Esophagus squamous epithelium (tissue), 5 donors: ENCODE measurements at regions not wholly inside any gene's neighbourhood (a gene's known extent, or its start where the extent isn't known, plus 50 kb on each side); places are given as distances from the start of the nearest gene placed in this dataset.
A peak's percentile ranks its signal among the peaks of the same experiment; 100 is the strongest.
"Not testable (repeated sequence)": the region's sequence is repeated elsewhere in the genome, so short reads cannot be mapped to it uniquely, and the experiment has no call there.

Source experiments
- DNase-seq: peaks from one replicate; lab custom pipeline; 2025; lab: John Stamatoyannopoulos, UW
- H3K27ac ChIP-seq, 4 donors: fragments of 200-600 bp; sonication (generic); one replicate each; pipeline ENCODE4 v1.5.1; 2016 to 2019; ENCODE audit warnings: mild to moderate bottlenecking in 1 of 4
- H3K27me3 ChIP-seq, 4 donors: fragments of 200-600 bp; sonication (generic); 1 replicate in 3 of 4; 2 replicates in 1 of 4; pipeline versions ENCODE4 v1.5.1 to v1.6.0; 2017 to 2021; ENCODE audit warnings: antibody characterized with exemption in 1 of 4
- H3K36me3 ChIP-seq, 3 donors: fragments of 200-600 bp; sonication (generic); one replicate each; pipeline ENCODE4 v1.5.1; 2016 to 2019
- H3K4me1 ChIP-seq, 3 donors: fragments of 200-600 bp; sonication (generic); one replicate each; pipeline ENCODE4 v1.5.1; 2017 to 2019
- H3K4me3 ChIP-seq, 4 donors: fragments of 200-600 bp; sonication (generic); 1 replicate in 3 of 4; 2 replicates in 1 of 4; pipeline ENCODE4 v1.5.1; 2016 to 2019; ENCODE audit warnings: mild to moderate bottlenecking in 2 of 4, moderate library complexity in 1 of 4
- H3K9me3 ChIP-seq, 3 donors: fragments of 200-600 bp; sonication (generic); one replicate each; pipeline ENCODE4 v1.5.1; 2016 to 2019
- CTCF ChIP-seq, 6 experiments: fragments of 450-650 bp in 4 of 6; fragments of 200-600 bp in 2 of 6; sonication (generic) in 2 of 6; IDR thresholded peaks; one replicate each; pipeline ENCODE4 v1.5.1; 2016 to 2019; ENCODE audit warnings: antibody characterized with exemption in 6 of 6, mild to moderate bottlenecking in 4 of 6, moderate library complexity in 4 of 6
- POLR2A ChIP-seq, 4 donors: fragments of 450-650 bp; IDR thresholded peaks; one replicate each; pipeline ENCODE4 v1.6.1; 2017; ENCODE audit warnings: antibody characterized with exemption in 4 of 4, mild to moderate bottlenecking in 4 of 4, moderate library complexity in 3 of 4
- WGBS, 2 donors: methylation state at CpG; one replicate each; pipeline ENCODE4 v1.1.5; 2018; 5-methylcytosine and 5-hydroxymethylcytosine counted together
- intact Hi-C: fragments of 100-400 bp; cut with DNase I; formaldehyde crosslinking; loops from one replicate; pipeline ENCODE4 v1.15.0; 2022
- donor health status: DM: yes; HTN: yes; CAD: no.

GRCh38 chr2:131801210-131801744, 273.6 kb downstream of the CCDC74A start:
- Histone ChIP-seq H3K9me3 (no peaks in the 10 kb centered on the region), H3K27me3 (peaks cover 0 to 12% (median 0%) of the 10 kb centered on the region in 4 donors), H3K27ac (no peak overlapping the region), H3K4me1 (peaks cover 5 to 17% (median 7%) of the 10 kb centered on the region in 3 donors), H3K36me3 (no peaks in the 10 kb centered on the region), H3K4me3 (peak overlapping the region in 2 of 4 donors; percentile 47 to 58)
- DNase-seq: no peak
- WGBS, 2 donors: 100% methylated on average over 1 of the region's 42 CpGs; no CpG with 5 or more reads in 1 of the 2 donors
- intact Hi-C loops: loop anchor here (10.0 kb wide), 1 partner anchor 126 kb away; no protein-coding TSS in a partner anchor
- no peak for TF ChIP-seq CTCF (IDR thresholded peaks at IDR 0.05)
- TF ChIP-seq POLR2A (IDR thresholded peaks at IDR 0.05): no peak

GRCh38 chr2:131801745-131802350, 274.2 kb downstream of the CCDC74A start:
- peaks cover 0 to 12% (median 0%) of the 10 kb centered on the region in 4 donors for H3K27me3 ChIP-seq
- intact Hi-C loops: loop anchor here (10.0 kb wide), 1 partner anchor 127 kb away; no protein-coding TSS in a partner anchor
- peaks cover 5 to 17% (median 7%) of the 10 kb centered on the region in 3 donors for H3K4me1 ChIP-seq
- H3K36me3 ChIP-seq, DNase-seq, H3K9me3 ChIP-seq: not testable (repeated sequence)
- peak; percentile 69 to 86 (median 79) for TF ChIP-seq CTCF (IDR thresholded peaks at IDR 0.05)
- 0% methylated on average over 1 of the region's 41 CpGs; no CpG with 5 or more reads in 1 of the 2 donors for WGBS, 2 donors
- peak overlapping the region; percentile 29 to 58 (median 45) for H3K4me3 ChIP-seq
- H3K27ac ChIP-seq: peak overlapping the region in 2 of 4 donors; percentile 17 to 48

- Histone ChIP-seq H3K27ac (peak overlapping the region in 2 of 4 donors; percentile 17 to 48), H3K27me3 (peaks cover 0 to 12% (median 0%) of the 10 kb centered on the region in 4 donors), H3K4me1 (peaks cover 5 to 17% (median 7%) of the 10 kb centered on the region in 3 donors), H3K4me3 (peak overlapping the region; percentile 29 to 58 (median 45))
- not testable (repeated sequence) for H3K9me3 ChIP-seq, H3K36me3 ChIP-seq, DNase-seq
- WGBS, 2 donors: 0 to 20% methylated on average over 5 to 6 of the region's 34 CpGs
- intact Hi-C loops: loop anchor here (10.0 kb wide), 1 partner anchor 128 kb away; no protein-coding TSS in a partner anchor
Observed at GRCh38 chr2:131802351-131802836, 274.7 kb downstream of the CCDC74A start.

- not testable (repeated sequence) for H3K36me3 ChIP-seq, H3K4me3 ChIP-seq, H3K9me3 ChIP-seq, DNase-seq, H3K27ac ChIP-seq
- 70 to 76% methylated on average over 5 of the region's 5 CpGs for WGBS, 2 donors
- Histone ChIP-seq H3K27me3 (peaks cover 0 to 12% (median 0%) of the 10 kb centered on the region in 4 donors), H3K4me1 (peaks cover 5 to 17% (median 7%) of the 10 kb centered on the region in 3 donors)
- intact Hi-C loops: loop anchor here (10.0 kb wide), 1 partner anchor 128 kb away; no protein-coding TSS in a partner anchor
Observed at GRCh38 chr2:131803237-131803636, 275.5 kb downstream of the CCDC74A start.

- H3K27me3 ChIP-seq, H3K36me3 ChIP-seq, DNase-seq, H3K27ac ChIP-seq, H3K4me1 ChIP-seq, H3K4me3 ChIP-seq, intact Hi-C loops, H3K9me3 ChIP-seq: not testable (repeated sequence)
- 50 to 67% methylated on average over 2 of the region's 2 CpGs for WGBS, 2 donors
Observed at GRCh38 chr2:131812605-131813004, 284.9 kb downstream of the CCDC74A start.

GRCh38 chr2:131813378-131813777, 285.7 kb downstream of the CCDC74A start:
- 86 to 88% methylated on average over 1 of the region's 21 CpGs for WGBS, 2 donors
- intact Hi-C loops, H3K4me3 ChIP-seq, DNase-seq, H3K9me3 ChIP-seq, H3K27me3 ChIP-seq, H3K27ac ChIP-seq, H3K36me3 ChIP-seq, H3K4me1 ChIP-seq: not testable (repeated sequence)

GRCh38 chr2:131818267-131818973, 290.7 kb downstream of the CCDC74A start:
- intact Hi-C loops, DNase-seq, H3K4me1 ChIP-seq, H3K36me3 ChIP-seq, H3K4me3 ChIP-seq, H3K9me3 ChIP-seq, H3K27ac ChIP-seq, H3K27me3 ChIP-seq: not testable (repeated sequence)
- 33% methylated on average over 1 of the region's 4 CpGs; no CpG with 5 or more reads in 1 of the 2 donors for WGBS, 2 donors

- DNase-seq: not testable (repeated sequence)
Observed at GRCh38 chr2:131822237-131822721, 294.6 kb downstream of the CCDC74A start.

GRCh38 chr2:131823058-131823457, 295.4 kb downstream of the CCDC74A start:
- 86 to 100% methylated on average over 1 of the region's 2 CpGs for WGBS, 2 donors
- H3K4me1 ChIP-seq, DNase-seq, H3K27ac ChIP-seq, intact Hi-C loops, H3K27me3 ChIP-seq, H3K9me3 ChIP-seq, H3K36me3 ChIP-seq, H3K4me3 ChIP-seq: not testable (repeated sequence)

More at GRCh38 chr2:131822237-131822721, 294.6 kb downstream of the CCDC74A start:
- H3K4me1 ChIP-seq, H3K4me3 ChIP-seq, H3K27ac ChIP-seq, H3K9me3 ChIP-seq, H3K36me3 ChIP-seq, intact Hi-C loops, H3K27me3 ChIP-seq: not testable (repeated sequence)
- WGBS, 2 donors: 79 to 83% methylated on average over 1 to 2 of the region's 3 CpGs

GRCh38 chr2:131824986-131825385, 297.3 kb downstream of the CCDC74A start:
- H3K27ac ChIP-seq, DNase-seq, H3K36me3 ChIP-seq, H3K4me1 ChIP-seq, H3K27me3 ChIP-seq, H3K4me3 ChIP-seq, intact Hi-C loops: not testable (repeated sequence)
- peaks cover 0 to 14% (median 0%) of the 10 kb centered on the region in 3 donors for H3K9me3 ChIP-seq
- 31 to 50% methylated on average over 2 of the region's 2 CpGs for WGBS, 2 donors
